Liver (tissue), 3 donors: ENCODE measurements at regions not wholly inside any gene's neighbourhood (a gene's known extent, or its start where the extent isn't known, plus 50 kb on each side); places are given as distances from the start of the nearest gene placed in this dataset.

Experiments
- CTCF ChIP-seq: fragments of 150-350 bp; IDR thresholded peaks from 2 replicates; pipeline ENCODE4 v1.5.1; 2017; ENCODE audit warnings: improper control_type of control experiment, low read depth, low read length; ENCODE audit not compliant: missing input control
- FOXA1 ChIP-seq: IDR thresholded peaks from 2 replicates; pipeline ENCODE4 v1.6.1; 2016; ENCODE audit warnings: antibody characterized with exemption
- GABPA ChIP-seq, 2 donors: IDR thresholded peaks in 1 of 2; conservative IDR thresholded peaks in 1 of 2; 2 replicates each; pipeline ENCODE4 v1.6.1; 2016; ENCODE audit warnings: antibody characterized with exemption in 2 of 2, mild to moderate bottlenecking in 1 of 2, moderate library complexity in 1 of 2
- JUND ChIP-seq, 2 donors: IDR thresholded peaks; 2 replicates each; pipeline ENCODE4 v1.6.1; 2016; ENCODE audit warnings: antibody characterized with exemption in 2 of 2
- NR2F2 ChIP-seq: IDR thresholded peaks from 2 replicates; pipeline ENCODE4 v1.6.1; 2016; ENCODE audit warnings: antibody characterized with exemption
- RAD21 ChIP-seq, 2 donors: IDR thresholded peaks; 2 replicates each; pipeline ENCODE4 v1.6.1; 2016; ENCODE audit warnings: antibody characterized with exemption in 2 of 2, mild to moderate bottlenecking in 2 of 2
- ZBTB33 ChIP-seq: IDR thresholded peaks from 2 replicates; pipeline ENCODE4 v1.6.1; 2016; ENCODE audit warnings: antibody characterized with exemption
- TF ChIP-seq, protein P1 (sequence below): IDR thresholded peaks from 2 replicates; pipeline ENCODE4 v1.6.1; 2016; ENCODE audit warnings: antibody characterized with exemption, mild to moderate bottlenecking
- donor health status: healthy.
- donor health status: healthy.

- TF ChIP-seq GABPA (IDR thresholded peaks at IDR 0.05 in 1 of 2, conservative IDR thresholded peaks at IDR 0.05 in 1 of 2): no peak
- no peak for TF ChIP-seq CTCF
- TF ChIP-seq JUND (IDR thresholded peaks at IDR 0.05): no peak
- no peak for TF ChIP-seq RAD21 (IDR thresholded peaks at IDR 0.05)
- no peak for TF ChIP-seq ZBTB33
- TF ChIP-seq FOXA1: no peak
- TF ChIP-seq, protein P1, sequence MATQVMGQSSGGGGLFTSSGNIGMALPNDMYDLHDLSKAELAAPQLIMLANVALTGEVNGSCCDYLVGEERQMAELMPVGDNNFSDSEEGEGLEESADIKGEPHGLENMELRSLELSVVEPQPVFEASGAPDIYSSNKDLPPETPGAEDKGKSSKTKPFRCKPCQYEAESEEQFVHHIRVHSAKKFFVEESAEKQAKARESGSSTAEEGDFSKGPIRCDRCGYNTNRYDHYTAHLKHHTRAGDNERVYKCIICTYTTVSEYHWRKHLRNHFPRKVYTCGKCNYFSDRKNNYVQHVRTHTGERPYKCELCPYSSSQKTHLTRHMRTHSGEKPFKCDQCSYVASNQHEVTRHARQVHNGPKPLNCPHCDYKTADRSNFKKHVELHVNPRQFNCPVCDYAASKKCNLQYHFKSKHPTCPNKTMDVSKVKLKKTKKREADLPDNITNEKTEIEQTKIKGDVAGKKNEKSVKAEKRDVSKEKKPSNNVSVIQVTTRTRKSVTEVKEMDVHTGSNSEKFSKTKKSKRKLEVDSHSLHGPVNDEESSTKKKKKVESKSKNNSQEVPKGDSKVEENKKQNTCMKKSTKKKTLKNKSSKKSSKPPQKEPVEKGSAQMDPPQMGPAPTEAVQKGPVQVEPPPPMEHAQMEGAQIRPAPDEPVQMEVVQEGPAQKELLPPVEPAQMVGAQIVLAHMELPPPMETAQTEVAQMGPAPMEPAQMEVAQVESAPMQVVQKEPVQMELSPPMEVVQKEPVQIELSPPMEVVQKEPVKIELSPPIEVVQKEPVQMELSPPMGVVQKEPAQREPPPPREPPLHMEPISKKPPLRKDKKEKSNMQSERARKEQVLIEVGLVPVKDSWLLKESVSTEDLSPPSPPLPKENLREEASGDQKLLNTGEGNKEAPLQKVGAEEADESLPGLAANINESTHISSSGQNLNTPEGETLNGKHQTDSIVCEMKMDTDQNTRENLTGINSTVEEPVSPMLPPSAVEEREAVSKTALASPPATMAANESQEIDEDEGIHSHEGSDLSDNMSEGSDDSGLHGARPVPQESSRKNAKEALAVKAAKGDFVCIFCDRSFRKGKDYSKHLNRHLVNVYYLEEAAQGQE: no peak
- no peak for TF ChIP-seq NR2F2
Observed at GRCh38 chr20:51233345-51233744, 210.4 kb upstream of the KCNG1 start.
